Natural killer cell (primary cell): ENCODE measurements at regions not wholly inside any gene's neighbourhood (a gene's known extent, or its start where the extent isn't known, plus 50 kb on each side); places are given as distances from the start of the nearest gene placed in this dataset.

ENCODE experiments used
- ATAC-seq, 3 donors: fragments of 150-1000 bp in 2 of 3; fragments of 200-7000 bp in 1 of 3; cut with Tn5 transposase; 1 replicate in 1 of 3; 2 replicates in 2 of 3; pipeline ENCODE4 v1.10.0; 2021; ENCODE audit warnings: mild to moderate bottlenecking in 2 of 3, moderate library complexity in 2 of 3
- DNase-seq, 2 donors: peaks; one replicate each; pipeline versions ENCODE4 v3.0.0 to v3.0.0-alpha.2; 2013 to 2021; ENCODE audit warnings: mixed read lengths in 1 of 2
- H3K27ac ChIP-seq: one replicate; pipeline ENCODE4 v1.5.1; 2013; ENCODE audit warnings: mild to moderate bottlenecking, low read length
- H3K27me3 ChIP-seq: one replicate; pipeline ENCODE4 v1.6.1; 2013; ENCODE audit warnings: low read length; ENCODE audit not compliant: control insufficient read depth, insufficient read depth
- H3K36me3 ChIP-seq: one replicate; pipeline ENCODE4 v1.6.1; 2013; ENCODE audit warnings: low read length; ENCODE audit not compliant: control insufficient read depth, insufficient read depth
- H3K4me1 ChIP-seq: one replicate; pipeline ENCODE4 v1.6.1; 2013; ENCODE audit warnings: low read length; ENCODE audit not compliant: control insufficient read depth, insufficient read depth
- H3K4me3 ChIP-seq: one replicate; pipeline ENCODE4 v1.5.1; 2013; ENCODE audit warnings: low read length
- H3K9me3 ChIP-seq: one replicate; pipeline ENCODE4 v1.6.1; 2013; ENCODE audit warnings: low read length; ENCODE audit not compliant: control insufficient read depth, insufficient read depth
- H3K27ac Mint-ChIP-seq, 2 donors: one replicate each; pipeline ENCODE4 v1.8.0; 2022; ENCODE audit warnings: mild to moderate bottlenecking in 2 of 2, mixed read lengths in 2 of 2, moderate library complexity in 1 of 2
- H3K27me3 Mint-ChIP-seq, 2 donors: one replicate each; pipeline ENCODE4 v1.8.0; 2022; ENCODE audit warnings: low read depth in 2 of 2, mixed read lengths in 2 of 2
- H3K36me3 Mint-ChIP-seq: one replicate; pipeline ENCODE4 v1.8.0; 2022; ENCODE audit warnings: mixed read lengths
- H3K4me1 Mint-ChIP-seq, 2 donors: one replicate each; pipeline ENCODE4 v1.8.0; 2022; ENCODE audit warnings: mixed read lengths in 2 of 2
- H3K4me3 Mint-ChIP-seq: one replicate; pipeline ENCODE4 v1.8.0; 2022; ENCODE audit warnings: mild to moderate bottlenecking, moderate library complexity, mixed read lengths
- H3K9me3 Mint-ChIP-seq, 2 donors: one replicate each; pipeline ENCODE4 v1.8.0; 2022; ENCODE audit warnings: mixed read lengths in 2 of 2
- WGBS: methylation state at CpG from one replicate; pipeline ENCODE4 v1.1.7; 2013; ENCODE audit warnings: missing lambda C conversion rate; ENCODE audit not compliant: insufficient coverage; 5-methylcytosine and 5-hydroxymethylcytosine counted together
- intact Hi-C: fragments of 100-400 bp; cut with micrococcal nuclease; formaldehyde crosslinking; loops from one replicate; pipeline ENCODE4 v1.14.2; 2022
- TF ChIP-seq, protein P1 (sequence below): fragments of 200-600 bp; IDR thresholded peaks from one replicate; pipeline ENCODE4 v1.8.0; 2022; ENCODE audit warnings: antibody characterized with exemption

DNA sequence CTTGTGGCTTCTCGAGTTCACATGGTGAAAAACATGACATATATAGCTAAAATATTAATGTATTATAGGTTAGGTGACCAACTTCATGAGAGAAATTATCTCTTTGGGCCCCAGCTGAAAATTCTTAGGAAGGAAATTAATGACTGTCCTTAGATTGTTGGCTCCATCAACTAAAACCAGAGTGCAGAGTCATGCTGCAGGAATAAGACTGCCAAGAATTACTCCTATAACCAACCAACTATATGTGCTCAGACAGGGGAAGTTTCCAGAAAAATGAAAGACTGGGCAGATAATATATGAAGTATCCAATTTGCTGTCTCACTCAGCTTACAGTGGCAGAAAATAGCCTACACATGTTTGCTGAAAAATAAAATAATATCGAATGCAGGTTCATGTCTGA, 71.0 kb upstream of the TMEFF2 start:
- H3K27ac ChIP-seq, result no peak overlapping the region
- ATAC-seq, result no peak
- no peaks in the 10 kb centered on the region for H3K4me1 ChIP-seq
- DNase-seq, result no peak
- H3K27me3 Mint-ChIP-seq, result no peaks in the 10 kb centered on the region
- TF ChIP-seq, protein P1, sequence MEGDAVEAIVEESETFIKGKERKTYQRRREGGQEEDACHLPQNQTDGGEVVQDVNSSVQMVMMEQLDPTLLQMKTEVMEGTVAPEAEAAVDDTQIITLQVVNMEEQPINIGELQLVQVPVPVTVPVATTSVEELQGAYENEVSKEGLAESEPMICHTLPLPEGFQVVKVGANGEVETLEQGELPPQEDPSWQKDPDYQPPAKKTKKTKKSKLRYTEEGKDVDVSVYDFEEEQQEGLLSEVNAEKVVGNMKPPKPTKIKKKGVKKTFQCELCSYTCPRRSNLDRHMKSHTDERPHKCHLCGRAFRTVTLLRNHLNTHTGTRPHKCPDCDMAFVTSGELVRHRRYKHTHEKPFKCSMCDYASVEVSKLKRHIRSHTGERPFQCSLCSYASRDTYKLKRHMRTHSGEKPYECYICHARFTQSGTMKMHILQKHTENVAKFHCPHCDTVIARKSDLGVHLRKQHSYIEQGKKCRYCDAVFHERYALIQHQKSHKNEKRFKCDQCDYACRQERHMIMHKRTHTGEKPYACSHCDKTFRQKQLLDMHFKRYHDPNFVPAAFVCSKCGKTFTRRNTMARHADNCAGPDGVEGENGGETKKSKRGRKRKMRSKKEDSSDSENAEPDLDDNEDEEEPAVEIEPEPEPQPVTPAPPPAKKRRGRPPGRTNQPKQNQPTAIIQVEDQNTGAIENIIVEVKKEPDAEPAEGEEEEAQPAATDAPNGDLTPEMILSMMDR, result no peak
- H3K9me3 Mint-ChIP-seq, result no peaks in the 10 kb centered on the region
- 15% methylated on average over 1 of the region's 2 CpGs for WGBS
- H3K4me3 Mint-ChIP-seq, result no peak overlapping the region
- no peaks in the 10 kb centered on the region for H3K36me3 Mint-ChIP-seq
- intact Hi-C loops, result no loop called here
- H3K4me1 Mint-ChIP-seq, result no peaks in the 10 kb centered on the region
- no peaks in the 10 kb centered on the region for H3K27me3 ChIP-seq
- no peaks in the 10 kb centered on the region for H3K9me3 ChIP-seq
- H3K27ac Mint-ChIP-seq, result no peak overlapping the region
- H3K36me3 ChIP-seq, result no peaks in the 10 kb centered on the region
- H3K4me3 ChIP-seq, result no peak overlapping the region

- no peaks in the 10 kb centered on the region for H3K36me3 ChIP-seq
- TF ChIP-seq, protein P1, result no peak
- H3K9me3 Mint-ChIP-seq, result peaks cover 4 to 6% of the 10 kb centered on the region in 2 donors
- WGBS, result 82% methylated on average over 2 of the region's 3 CpGs
- intact Hi-C loops, result no loop called here
- no peaks in the 10 kb centered on the region for H3K27me3 ChIP-seq
- no peak overlapping the region for H3K4me3 ChIP-seq
- no peak overlapping the region for H3K27ac ChIP-seq
- H3K36me3 Mint-ChIP-seq, result no peaks in the 10 kb centered on the region
- no peaks in the 10 kb centered on the region for H3K9me3 ChIP-seq
- H3K4me3 Mint-ChIP-seq, result no peak overlapping the region
- DNase-seq (no peak), ATAC-seq (no peak)
- H3K4me1 ChIP-seq, result no peaks in the 10 kb centered on the region
- H3K4me1 Mint-ChIP-seq, result no peaks in the 10 kb centered on the region
- H3K27ac Mint-ChIP-seq, result no peak overlapping the region
- no peaks in the 10 kb centered on the region for H3K27me3 Mint-ChIP-seq
These were observed 59.7 kb upstream of the TMEFF2 start for GRCh38 chr2:192254444-192254843.

DNA sequence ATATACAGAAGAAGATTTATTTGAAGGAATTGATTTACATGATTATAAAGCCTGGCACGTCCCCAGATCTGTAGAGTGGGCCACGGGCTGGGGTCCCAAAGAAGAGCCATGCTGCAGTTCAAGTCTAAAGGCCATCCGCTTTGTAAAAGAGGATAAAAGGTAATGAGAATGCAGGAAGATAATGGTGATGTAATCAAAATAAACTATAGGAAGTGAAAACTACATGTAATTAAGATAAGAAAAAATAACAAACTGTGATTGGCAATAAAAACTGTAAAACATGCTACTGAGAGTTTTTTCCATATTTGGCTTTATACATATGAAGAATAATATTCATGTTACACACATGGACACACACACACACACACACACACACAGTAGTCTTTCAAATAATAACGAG, 59.0 kb upstream of the TMEFF2 start:
- Mint-ChIP-seq H3K27me3 (no peaks in the 10 kb centered on the region), H3K36me3 (no peaks in the 10 kb centered on the region), H3K4me3 (no peak overlapping the region), H3K27ac (no peak overlapping the region), H3K4me1 (no peaks in the 10 kb centered on the region), H3K9me3 (peaks cover 7 to 9% of the 10 kb centered on the region in 2 donors)
- Histone ChIP-seq H3K27me3 (no peaks in the 10 kb centered on the region), H3K27ac (no peak overlapping the region), H3K4me1 (no peaks in the 10 kb centered on the region), H3K4me3 (no peak overlapping the region), H3K36me3 (no peaks in the 10 kb centered on the region), H3K9me3 (no peaks in the 10 kb centered on the region)
- 82% methylated on average over 4 of the region's 4 CpGs for WGBS
- TF ChIP-seq, protein P1, result no peak
- ATAC-seq (no peak), DNase-seq (no peak)
- intact Hi-C loops, result no loop called here

DNA sequence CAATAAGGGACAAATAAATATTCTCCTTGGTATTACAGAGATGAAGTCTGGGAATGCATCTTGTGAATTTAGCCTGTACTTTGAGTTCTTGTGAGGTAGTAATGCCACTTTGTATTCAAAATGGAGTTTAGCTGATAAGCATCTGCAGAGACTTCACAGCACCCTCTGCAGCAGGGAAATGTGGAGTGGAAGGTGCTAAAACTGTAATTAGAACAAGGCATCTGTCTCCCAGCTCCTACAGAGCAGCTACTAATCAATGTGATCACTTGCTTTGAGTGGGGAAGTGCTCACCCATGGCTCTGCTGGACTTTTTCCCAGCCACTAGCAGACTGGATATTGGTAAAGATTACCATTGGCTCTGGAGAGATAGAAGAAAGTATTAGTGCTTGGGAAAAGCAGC, 56.2 kb upstream of the TMEFF2 start:
- H3K9me3 Mint-ChIP-seq, result peaks cover 7 to 10% of the 10 kb centered on the region in 2 donors
- DNase-seq (no peak), ATAC-seq (no peak)
- H3K27me3 Mint-ChIP-seq, result no peaks in the 10 kb centered on the region
- H3K27ac ChIP-seq, result no peak overlapping the region
- TF ChIP-seq, protein P1, result no peak
- H3K4me3 ChIP-seq, result no peak overlapping the region
- H3K27ac Mint-ChIP-seq, result no peak overlapping the region
- H3K4me1 Mint-ChIP-seq, result no peaks in the 10 kb centered on the region
- H3K9me3 ChIP-seq, result no peaks in the 10 kb centered on the region
- intact Hi-C loops, result no loop called here
- H3K4me3 Mint-ChIP-seq, result no peak overlapping the region
- no peaks in the 10 kb centered on the region for H3K27me3 ChIP-seq
- no peaks in the 10 kb centered on the region for H3K4me1 ChIP-seq
- H3K36me3 ChIP-seq, result no peaks in the 10 kb centered on the region
- no peaks in the 10 kb centered on the region for H3K36me3 Mint-ChIP-seq
